ENCODE measurements at regions not wholly inside any gene's neighbourhood (a gene's known extent, or its start where the extent isn't known, plus 50 kb on each side); places are given as distances from the start of the nearest gene placed in this dataset.

DNA sequence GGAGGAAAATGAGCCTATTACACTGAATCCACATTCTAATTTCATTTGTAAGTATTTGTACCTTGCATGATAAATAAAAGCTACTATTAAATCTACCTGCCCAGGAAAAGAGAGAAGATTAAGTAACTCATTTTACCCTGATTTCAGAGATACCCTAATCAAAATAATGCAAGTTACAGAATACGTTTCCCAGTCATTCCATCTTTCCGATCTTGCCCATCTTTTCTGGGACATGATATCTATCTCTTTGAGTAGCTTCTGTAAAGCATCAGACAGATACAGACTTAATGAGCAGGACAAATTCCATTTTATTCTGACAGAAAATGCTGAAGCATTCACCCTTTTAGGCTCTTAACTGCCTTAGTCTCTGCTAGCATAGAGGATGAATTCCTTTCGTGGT is 56.6 kb downstream of the SPRY2 start:
- no peak for DNase-seq

GRCh38 chr13:80278706-80279105 is 62.2 kb downstream of the SPRY2 start:
- no peak for DNase-seq

DNA sequence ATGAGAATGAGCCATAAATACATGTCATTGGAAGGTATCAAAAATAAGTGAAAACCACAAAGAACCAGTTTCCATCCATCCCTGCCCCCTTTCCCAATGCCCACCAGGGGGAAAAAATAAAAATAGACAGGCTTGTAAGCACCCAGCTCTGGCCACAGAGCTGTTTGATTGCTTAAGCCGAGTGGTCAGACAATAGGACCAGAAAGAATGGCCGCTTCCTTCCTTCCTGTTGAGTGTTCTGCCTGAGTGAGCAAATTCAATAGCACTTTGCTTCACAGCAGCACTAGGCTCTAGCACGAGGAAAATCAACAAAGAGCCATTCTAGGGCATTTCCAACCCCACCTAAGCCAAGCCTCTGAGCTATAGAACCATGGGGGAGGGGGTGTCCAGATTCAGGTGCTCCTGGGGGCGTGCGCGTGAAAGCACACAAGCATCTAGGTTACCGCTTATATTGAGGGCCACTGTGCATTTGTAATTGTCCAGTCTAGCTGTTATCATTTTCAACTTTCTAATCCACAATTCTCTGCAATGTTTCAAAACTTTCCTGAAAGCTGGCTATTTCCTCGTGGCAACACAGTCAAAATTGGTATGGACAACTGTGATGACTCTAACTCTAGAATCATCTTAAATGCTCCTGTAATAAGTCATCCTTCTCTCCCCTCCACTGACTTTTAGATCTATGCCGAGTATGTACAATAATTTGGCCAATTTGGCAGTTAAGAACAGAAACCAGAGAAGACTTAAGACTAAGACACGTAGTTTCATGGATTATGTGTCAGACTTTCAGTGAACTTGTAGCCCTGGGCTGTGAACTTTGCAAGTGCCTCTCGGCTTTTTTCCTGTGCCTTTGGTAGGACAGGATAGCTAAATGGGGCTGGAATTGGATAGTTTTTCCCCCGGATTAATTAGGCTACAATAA is 64.3 kb downstream of the SPRY2 start:
- DNase-seq: no peak

GRCh38 chr13:80274643-80275042 is 66.3 kb downstream of the SPRY2 start:
- DNase-seq: no peak

DNA sequence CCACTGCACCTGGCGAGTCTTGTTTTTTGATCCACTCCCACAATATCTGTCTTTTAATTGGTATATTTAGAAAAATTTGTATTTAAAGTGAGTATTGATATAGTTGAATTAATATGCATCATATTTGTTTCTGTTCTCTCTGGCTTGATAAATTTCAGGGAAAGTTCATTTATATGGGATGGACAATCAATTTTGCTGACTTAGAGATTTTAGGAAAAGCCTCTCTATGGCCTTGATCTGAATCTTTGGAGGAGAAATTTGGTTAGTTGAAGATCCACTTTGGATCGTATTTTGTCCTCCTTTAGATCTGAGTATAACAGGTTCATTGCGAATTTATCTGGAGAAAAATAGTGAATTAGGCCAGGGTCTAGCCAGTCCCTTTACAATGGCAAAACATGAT is 67.2 kb downstream of the SPRY2 start:
- no peak for DNase-seq

- no peak for DNase-seq
These were observed 75.6 kb downstream of the SPRY2 start for GRCh38 chr13:80265348-80265747.

GRCh38 chr13:80263745-80264513 is 77.0 kb downstream of the SPRY2 start:
- no peak for DNase-seq

DNA sequence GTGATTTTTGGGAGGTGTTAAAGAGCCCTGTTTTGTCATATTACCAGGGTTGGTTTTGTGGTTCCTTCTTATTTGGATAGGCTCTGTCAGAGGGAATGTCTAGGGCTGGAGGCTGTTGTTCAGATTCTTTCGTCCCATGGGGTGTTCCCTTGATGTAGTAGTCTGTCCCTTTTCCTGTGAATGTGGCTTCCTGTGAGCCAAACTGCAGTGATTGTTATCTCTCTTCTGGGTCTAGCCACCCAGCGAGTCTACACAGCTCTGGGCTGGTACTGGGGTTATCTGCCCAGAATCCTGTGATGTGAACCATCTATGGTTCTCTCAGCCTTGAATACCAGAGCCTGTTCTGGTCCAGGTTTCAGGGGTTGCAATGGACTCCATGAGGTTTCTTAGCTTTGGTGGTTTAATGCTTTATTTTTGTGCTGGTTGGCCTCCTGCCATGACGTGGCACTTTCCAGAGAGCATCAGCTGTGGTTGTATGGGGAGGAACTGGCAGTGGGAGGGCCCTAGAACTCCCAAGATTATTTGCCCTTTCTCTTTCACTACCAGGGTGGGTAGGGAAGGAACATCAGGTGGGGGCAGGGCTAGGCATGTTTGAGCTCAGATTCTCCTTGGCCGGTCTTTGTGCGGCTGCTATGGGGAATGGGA is 78.8 kb downstream of the SPRY2 start:
- DNase-seq: no peak

- no peak for DNase-seq
These were observed 81.8 kb downstream of the SPRY2 start for GRCh38 chr13:80259159-80259558.

GRCh38 chr13:80256352-80256932 is 84.5 kb downstream of the SPRY2 start:
- no peak for DNase-seq

GRCh38 chr13:80255946-80256345 is 85.0 kb downstream of the SPRY2 start:
- no peak for DNase-seq

DNA sequence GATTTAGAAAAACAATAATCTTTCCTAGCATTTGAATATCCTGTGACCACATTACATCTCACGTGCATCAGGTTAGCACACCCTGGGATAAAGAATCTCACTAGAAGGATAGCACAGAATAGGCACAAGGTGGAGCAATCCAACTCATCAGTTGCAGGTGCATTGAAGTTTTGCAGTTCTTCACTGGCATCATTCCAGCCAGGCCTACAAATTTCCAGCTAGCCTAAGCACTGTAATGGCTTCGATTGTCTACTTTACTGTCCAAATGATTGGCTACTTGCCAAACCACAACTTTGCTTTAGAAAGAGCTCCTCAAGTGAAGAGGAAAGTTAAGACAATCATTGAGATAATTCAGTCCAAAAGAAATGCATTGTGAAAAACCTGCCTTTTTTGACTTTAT is 89.5 kb downstream of the SPRY2 start:
- no peak for DNase-seq

GRCh38 chr13:80250213-80250810 is 90.6 kb downstream of the SPRY2 start:
- DNase-seq: no peak

GRCh38 chr13:80249516-80250212 is 91.3 kb downstream of the SPRY2 start:
- DNase-seq: no peak

GRCh38 chr13:80245162-80245733 is 95.7 kb downstream of the SPRY2 start:
- DNase-seq: no peak

GRCh38 chr13:80244574-80244973 is 96.4 kb downstream of the SPRY2 start:
- no peak for DNase-seq

- DNase-seq: no peak
These were observed 98.0 kb downstream of the SPRY2 start for GRCh38 chr13:80242728-80243427.

GRCh38 chr13:80239571-80240255 is 101.2 kb downstream of the SPRY2 start:
- no peak for DNase-seq

DNA sequence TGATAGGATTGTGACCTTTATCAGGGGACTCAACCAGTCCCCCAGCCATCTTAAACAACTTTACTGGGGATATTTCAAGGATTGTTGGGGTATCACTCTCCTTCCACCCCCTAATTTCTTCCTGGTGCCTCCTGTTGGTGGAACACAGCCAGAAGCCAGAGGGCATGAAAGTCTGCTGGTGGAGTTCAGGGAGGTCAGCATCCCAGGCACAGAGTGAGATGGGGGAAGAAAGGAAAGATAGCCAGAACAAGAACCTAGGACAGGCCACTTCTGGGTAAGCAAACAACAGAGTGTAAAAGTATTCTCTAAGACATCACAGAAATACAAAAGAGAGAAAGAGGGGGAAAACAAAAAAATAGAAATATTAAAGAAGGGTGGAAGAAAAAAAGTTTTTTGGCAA is 101.8 kb downstream of the SPRY2 start:
- no peak for DNase-seq

GRCh38 chr13:80237646-80238045 is 103.3 kb downstream of the SPRY2 start:
- DNase-seq: no peak

- no peak for DNase-seq
These were observed 105.0 kb downstream of the SPRY2 start for GRCh38 chr13:80235967-80236302.

All from activated CD8-positive, alpha-beta memory T cell treated with anti-CD3 and anti-CD28 coated beads, Interleukin-2, amount 50 U/mL, for 4 hours (primary cell).